ENCODE measurements at regions not wholly inside any gene's neighbourhood (a gene's known extent, or its start where the extent isn't known, plus 50 kb on each side); places are given as distances from the start of the nearest gene placed in this dataset.
"Not testable (repeated sequence)": the region's sequence is repeated elsewhere in the genome, so short reads cannot be mapped to it uniquely, and the experiment has no call there.

- DNase-seq = no peak
These were observed 89.8 kb downstream of the RHOU start for GRCh38 chr1:228825041-228825440.

- no peak for DNase-seq
These were observed 90.7 kb downstream of the RHOU start for GRCh38 chr1:228825840-228826484.

- no peak for DNase-seq
These were observed 91.7 kb downstream of the RHOU start for GRCh38 chr1:228827019-228827418.

GRCh38 chr1:228828151-228828550 lies 92.9 kb downstream of the RHOU start:
- DNase-seq = no peak

- DNase-seq = no peak
These were observed 95.1 kb downstream of the RHOU start for GRCh38 chr1:228830185-228830953.

GRCh38 chr1:228830954-228831481 lies 95.7 kb downstream of the RHOU start:
- DNase-seq = no peak

GRCh38 chr1:228833911-228834688 lies 98.8 kb downstream of the RHOU start:
- DNase-seq = no peak

GRCh38 chr1:228835456-228835855 lies 100.2 kb downstream of the RHOU start:
- DNase-seq = no peak

- no peak for DNase-seq
These were observed 100.6 kb downstream of the RHOU start for GRCh38 chr1:228835911-228836310.

GRCh38 chr1:228836427-228836826 lies 101.1 kb downstream of the RHOU start:
- no peak for DNase-seq

GRCh38 chr1:228837032-228837431 lies 101.8 kb downstream of the RHOU start:
- no peak for DNase-seq

- no peak for DNase-seq
These were observed 102.8 kb downstream of the RHOU start for GRCh38 chr1:228837817-228838716.

GRCh38 chr1:228838717-228839500 lies 103.6 kb downstream of the RHOU start:
- no peak for DNase-seq

GRCh38 chr1:228839656-228840055 lies 104.4 kb downstream of the RHOU start:
- no peak for DNase-seq

GRCh38 chr1:228841632-228842031 lies 106.4 kb downstream of the RHOU start:
- DNase-seq = no peak

- no peak for DNase-seq
These were observed 107.0 kb downstream of the RHOU start for GRCh38 chr1:228842094-228842775.

GRCh38 chr1:228845101-228845500 lies 109.8 kb downstream of the RHOU start:
- no peak for DNase-seq

- no peak for DNase-seq
These were observed 111.7 kb downstream of the RHOU start for GRCh38 chr1:228846952-228847351.

- not testable (repeated sequence) for DNase-seq
These were observed 112.2 kb downstream of the RHOU start for GRCh38 chr1:228847451-228847850.

GRCh38 chr1:228848406-228848805 lies 113.1 kb downstream of the RHOU start:
- no peak for DNase-seq

GRCh38 chr1:228849011-228849541 lies 113.8 kb downstream of the RHOU start:
- DNase-seq = no peak

Data from NCI-H1436 treated with DMSO at 0.1 percent for 48 hours (cell line).